GM12872 (cell line): ENCODE measurements at regions not wholly inside any gene's neighbourhood (a gene's known extent, or its start where the extent isn't known, plus 50 kb on each side); places are given as distances from the start of the nearest gene placed in this dataset.

Experiments used
- CTCF ChIP-seq: IDR thresholded peaks from 3 replicates; pipeline ENCODE4 v1.5.1; 2011; ENCODE audit warnings: low read depth, mild to moderate bottlenecking, low read length, moderate library complexity; ENCODE audit not compliant: insufficient read depth

- TF ChIP-seq CTCF: no peak
These were observed 94.6 kb downstream of the ZPLD1 start for GRCh38 chr3:102529452-102529851.

- TF ChIP-seq CTCF: no peak
These were observed 95.8 kb downstream of the ZPLD1 start for GRCh38 chr3:102530415-102531181.

GRCh38 chr3:102531686-102532085 is 96.9 kb downstream of the ZPLD1 start:
- TF ChIP-seq CTCF: no peak

GRCh38 chr3:102532901-102533300 is 98.1 kb downstream of the ZPLD1 start:
- TF ChIP-seq CTCF: no peak

- TF ChIP-seq CTCF: no peak
These were observed 99.0 kb downstream of the ZPLD1 start for GRCh38 chr3:102533784-102534183.

- peak; percentile 44; the same call in 2 of the 3 replicates for TF ChIP-seq CTCF
These were observed 101.6 kb downstream of the ZPLD1 start for GRCh38 chr3:102536456-102536855.

- no peak for TF ChIP-seq CTCF
These were observed 102.3 kb downstream of the ZPLD1 start for GRCh38 chr3:102537123-102537522.

- TF ChIP-seq CTCF: no peak
These were observed 109.9 kb downstream of the ZPLD1 start for GRCh38 chr3:102544741-102545140.
